ENCODE measurements at regions not wholly inside any gene's neighbourhood (a gene's known extent, or its start where the extent isn't known, plus 50 kb on each side); places are given as distances from the start of the nearest gene placed in this dataset.

- TF ChIP-seq CTCF (IDR thresholded peaks at IDR 0.05 in 8 of 11, conservative IDR thresholded peaks at IDR 0.05 in 3 of 11) (no peak), POLR2AphosphoS5 (IDR thresholded peaks at IDR 0.05) (no peak)
These were observed 125.4 kb upstream of the ARHGAP20 start for GRCh38 chr11:110837603-110838002.

Measured in spleen (tissue), 7 donors.